Prostate gland (tissue), 2 donors: ENCODE measurements at regions not wholly inside any gene's neighbourhood (a gene's known extent, or its start where the extent isn't known, plus 50 kb on each side); places are given as distances from the start of the nearest gene placed in this dataset.

ENCODE experiments used
- POLR2A ChIP-seq: fragments of 450-650 bp; IDR thresholded peaks from one replicate; pipeline ENCODE4 v1.6.1; 2016; ENCODE audit warnings: antibody characterized with exemption, mild to moderate bottlenecking
- POLR2AphosphoS5 ChIP-seq: sonication (generic); formaldehyde crosslinking; IDR thresholded peaks from one replicate; pipeline ENCODE4 v1.6.1; 2017; ENCODE audit warnings: antibody characterized with exemption
- TF ChIP-seq, protein P1 (sequence below), 4 experiments: fragments of 200-600 bp in 2 of 4; fragments of 450-650 bp in 2 of 4; sonication (generic) in 2 of 4; IDR thresholded peaks; 1 replicate in 3 of 4; 2 replicates in 1 of 4; pipeline ENCODE4 v1.5.1; 2016 to 2019; ENCODE audit warnings: antibody characterized with exemption in 4 of 4, mild to moderate bottlenecking in 2 of 4, moderate library complexity in 2 of 4

- TF ChIP-seq POLR2A (no peak), POLR2AphosphoS5 (no peak)
- TF ChIP-seq, protein P1, sequence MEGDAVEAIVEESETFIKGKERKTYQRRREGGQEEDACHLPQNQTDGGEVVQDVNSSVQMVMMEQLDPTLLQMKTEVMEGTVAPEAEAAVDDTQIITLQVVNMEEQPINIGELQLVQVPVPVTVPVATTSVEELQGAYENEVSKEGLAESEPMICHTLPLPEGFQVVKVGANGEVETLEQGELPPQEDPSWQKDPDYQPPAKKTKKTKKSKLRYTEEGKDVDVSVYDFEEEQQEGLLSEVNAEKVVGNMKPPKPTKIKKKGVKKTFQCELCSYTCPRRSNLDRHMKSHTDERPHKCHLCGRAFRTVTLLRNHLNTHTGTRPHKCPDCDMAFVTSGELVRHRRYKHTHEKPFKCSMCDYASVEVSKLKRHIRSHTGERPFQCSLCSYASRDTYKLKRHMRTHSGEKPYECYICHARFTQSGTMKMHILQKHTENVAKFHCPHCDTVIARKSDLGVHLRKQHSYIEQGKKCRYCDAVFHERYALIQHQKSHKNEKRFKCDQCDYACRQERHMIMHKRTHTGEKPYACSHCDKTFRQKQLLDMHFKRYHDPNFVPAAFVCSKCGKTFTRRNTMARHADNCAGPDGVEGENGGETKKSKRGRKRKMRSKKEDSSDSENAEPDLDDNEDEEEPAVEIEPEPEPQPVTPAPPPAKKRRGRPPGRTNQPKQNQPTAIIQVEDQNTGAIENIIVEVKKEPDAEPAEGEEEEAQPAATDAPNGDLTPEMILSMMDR (IDR thresholded peaks at IDR 0.05) = no peak
These were observed 666.6 kb upstream of the ARGLU1 start for GRCh38 chr13:107234319-107235073.
